ENCODE measurements at regions not wholly inside any gene's neighbourhood (a gene's known extent, or its start where the extent isn't known, plus 50 kb on each side); places are given as distances from the start of the nearest gene placed in this dataset.

GRCh38 chr2:196515608-196516007 lies 123.9 kb upstream of the CCDC150 start:
- Mint-ChIP-seq H3K27ac (no peak overlapping the region), H3K27me3 (ENCODE audit: low read depth) (no peaks in the 10 kb centered on the region; the same call in 1 of the 2 replicates), H3K4me3 (no peak overlapping the region), H3K36me3 (ENCODE audit: insufficient read depth in 1 of 3, low read depth in 3 of 3) (no peaks in the 10 kb centered on the region), H3K4me1 (peaks cover 5 to 8% of the 10 kb centered on the region in 2 experiments), H3K9me3 (no peaks in the 10 kb centered on the region)
- Histone ChIP-seq H4K91ac (ENCODE audit: insufficient read length, low read depth, low read length) (no peak overlapping the region), H3K27ac (ENCODE audit: insufficient read length, low read depth, low read length) (no peak overlapping the region), H3K9me3 (ENCODE audit: control insufficient read depth, low read depth, low read length) (no peaks in the 10 kb centered on the region), H3K56ac (ENCODE audit: insufficient read length, low read depth, low read length) (no peak overlapping the region), H2AK5ac (ENCODE audit: insufficient read length, low read length) (no peak overlapping the region), H2BK5ac (ENCODE audit: insufficient read length, low read length) (no peak overlapping the region), H2AFZ (ENCODE audit: low read length) (no peak overlapping the region), H4K5ac (ENCODE audit: insufficient read length, low read depth, low read length) (no peak overlapping the region), H3K79me2 (ENCODE audit: insufficient read depth, low read length) (no peaks in the 10 kb centered on the region), H3T11ph (ENCODE audit: low read length) (no peak overlapping the region), H2BK20ac (ENCODE audit: low read depth, low read length, poor library complexity, severe bottlenecking) (no peak overlapping the region), H3K27me3 (ENCODE audit: insufficient read depth, low read length) (no peaks in the 10 kb centered on the region), H3K18ac (ENCODE audit: insufficient read length, low read depth, low read length) (no peak overlapping the region), H3K14ac (ENCODE audit: insufficient read depth, low read length) (no peak overlapping the region), H4K8ac (replicated peaks; ENCODE audit: insufficient read length, low read depth, low read length) (no peak overlapping the region), H4K20me1 (ENCODE audit: control insufficient read depth, insufficient read depth, insufficient read length) (no peaks in the 10 kb centered on the region), H2BK15ac (ENCODE audit: low read depth, low read length) (no peak overlapping the region), H2BK12ac (ENCODE audit: insufficient read length, low read depth, low read length) (no peak overlapping the region), H3K23me2 (ENCODE audit: insufficient read length, low read depth, low read length, poor library complexity, severe bottlenecking) (peaks cover 4% of the 10 kb centered on the region), H3K23ac (ENCODE audit: insufficient read length, low read depth, low read length) (no peak overlapping the region), H3K9ac (ENCODE audit: extremely low read depth, insufficient read length, low read length) (no peak overlapping the region), H3K4me2 (ENCODE audit: insufficient read depth, insufficient read length, low read length) (no peak overlapping the region), H3K4ac (ENCODE audit: low read depth, low read length) (no peak overlapping the region), H2BK120ac (ENCODE audit: low read depth, low read length, poor library complexity, severe bottlenecking) (no peak overlapping the region), H3K4me1 (ENCODE audit: insufficient read depth, low read length) (no peaks in the 10 kb centered on the region), H3K79me1 (ENCODE audit: insufficient read depth, low read depth, low read length, poor library complexity, severe bottlenecking) (no peaks in the 10 kb centered on the region)
- no peak for TF ChIP-seq CTCF (conservative IDR thresholded peaks at IDR 0.05)
- no CpG with 5 or more reads among the region's 2 CpGs for WGBS (ENCODE audit: extremely low coverage, insufficient read length, low lambda C conversion rate)
- no peak for DNase-seq

Data from H9 (cell line).